ENCODE measurements at regions not wholly inside any gene's neighbourhood (a gene's known extent, or its start where the extent isn't known, plus 50 kb on each side); places are given as distances from the start of the nearest gene placed in this dataset.

DNA sequence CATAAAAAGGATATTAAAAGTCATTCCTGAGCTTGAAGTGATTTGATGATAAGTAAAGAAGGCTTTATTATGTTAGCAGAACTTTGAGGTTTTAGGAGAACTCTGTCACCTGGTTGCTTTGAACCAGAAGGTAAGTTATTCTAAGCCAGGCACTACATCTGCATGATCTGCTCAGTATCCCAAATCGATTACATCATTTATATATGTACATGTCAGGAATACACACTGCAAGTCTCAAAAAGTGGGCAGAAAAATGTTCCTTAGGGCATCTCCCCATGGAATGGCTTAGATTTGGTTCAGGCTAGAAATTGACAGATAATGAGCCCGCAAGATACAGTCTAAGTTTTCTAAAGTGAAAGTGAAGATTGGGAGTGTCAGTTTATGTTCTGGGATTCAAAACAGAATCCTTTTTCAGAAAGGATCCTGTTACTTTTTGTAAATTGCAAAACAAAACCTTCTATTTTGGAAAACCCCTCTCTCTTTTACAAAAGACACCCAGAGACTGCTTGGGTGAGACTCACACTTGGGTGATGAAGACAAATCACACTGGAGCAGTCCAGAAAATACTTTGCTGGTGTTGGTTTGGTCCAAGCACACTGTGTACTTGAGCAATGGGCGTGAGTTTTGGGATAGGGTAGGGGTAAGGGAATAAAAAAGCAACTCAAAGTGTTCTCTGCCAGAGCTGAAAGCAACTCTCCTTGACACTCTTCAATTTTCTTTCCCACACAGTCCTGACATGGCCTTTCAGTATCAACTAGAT is 114.5 kb downstream of the FOXD1 start:
- TF ChIP-seq, protein P1, sequence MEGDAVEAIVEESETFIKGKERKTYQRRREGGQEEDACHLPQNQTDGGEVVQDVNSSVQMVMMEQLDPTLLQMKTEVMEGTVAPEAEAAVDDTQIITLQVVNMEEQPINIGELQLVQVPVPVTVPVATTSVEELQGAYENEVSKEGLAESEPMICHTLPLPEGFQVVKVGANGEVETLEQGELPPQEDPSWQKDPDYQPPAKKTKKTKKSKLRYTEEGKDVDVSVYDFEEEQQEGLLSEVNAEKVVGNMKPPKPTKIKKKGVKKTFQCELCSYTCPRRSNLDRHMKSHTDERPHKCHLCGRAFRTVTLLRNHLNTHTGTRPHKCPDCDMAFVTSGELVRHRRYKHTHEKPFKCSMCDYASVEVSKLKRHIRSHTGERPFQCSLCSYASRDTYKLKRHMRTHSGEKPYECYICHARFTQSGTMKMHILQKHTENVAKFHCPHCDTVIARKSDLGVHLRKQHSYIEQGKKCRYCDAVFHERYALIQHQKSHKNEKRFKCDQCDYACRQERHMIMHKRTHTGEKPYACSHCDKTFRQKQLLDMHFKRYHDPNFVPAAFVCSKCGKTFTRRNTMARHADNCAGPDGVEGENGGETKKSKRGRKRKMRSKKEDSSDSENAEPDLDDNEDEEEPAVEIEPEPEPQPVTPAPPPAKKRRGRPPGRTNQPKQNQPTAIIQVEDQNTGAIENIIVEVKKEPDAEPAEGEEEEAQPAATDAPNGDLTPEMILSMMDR (IDR thresholded peaks at IDR 0.05), result no peak
- TF ChIP-seq POLR2AphosphoS5 (IDR thresholded peaks at IDR 0.05; ENCODE audit: insufficient read depth in 1 of 2, low read depth in 1 of 2) (no peak), POLR2A (IDR thresholded peaks at IDR 0.05) (no peak)
